SW 1271 (cell line): ENCODE measurements at regions not wholly inside any gene's neighbourhood (a gene's known extent, or its start where the extent isn't known, plus 50 kb on each side); places are given as distances from the start of the nearest gene placed in this dataset.

Experiments used
- DNase-seq, 2 experiments: peaks; one replicate each; lab custom pipeline; 2025; lab: John Stamatoyannopoulos, UW

- DNase-seq: no peak
Observed at GRCh38 chr2:58560531-58560930, 319.4 kb upstream of the FANCL start.

GRCh38 chr2:58558881-58559280 lies 317.8 kb upstream of the FANCL start:
- DNase-seq: no peak

- no peak for DNase-seq
Observed at GRCh38 chr2:58557176-58557575, 316.1 kb upstream of the FANCL start.

GRCh38 chr2:58553937-58554336 lies 312.8 kb upstream of the FANCL start:
- no peak for DNase-seq

- DNase-seq: no peak
Observed at GRCh38 chr2:58553522-58553921, 312.4 kb upstream of the FANCL start.

GRCh38 chr2:58545300-58546280 lies 304.5 kb upstream of the FANCL start:
- no peak for DNase-seq

- DNase-seq: no peak
Observed at GRCh38 chr2:58543442-58543841, 302.3 kb upstream of the FANCL start.

- DNase-seq: no peak
Observed at GRCh38 chr2:58541511-58541910, 300.4 kb upstream of the FANCL start.

GRCh38 chr2:58540681-58541080 lies 299.6 kb upstream of the FANCL start:
- DNase-seq: no peak

- no peak for DNase-seq
Observed at GRCh38 chr2:58539973-58540372, 298.8 kb upstream of the FANCL start.

GRCh38 chr2:58535990-58536389 lies 294.9 kb upstream of the FANCL start:
- DNase-seq: no peak

GRCh38 chr2:58535182-58535581 lies 294.1 kb upstream of the FANCL start:
- no peak for DNase-seq

- no peak for DNase-seq
Observed at GRCh38 chr2:58533376-58533775, 292.3 kb upstream of the FANCL start.

- DNase-seq: no peak
Observed at GRCh38 chr2:58532641-58533040, 291.5 kb upstream of the FANCL start.

- DNase-seq: no peak
Observed at GRCh38 chr2:58527647-58528046, 286.5 kb upstream of the FANCL start.

- DNase-seq: no peak
Observed at GRCh38 chr2:58521803-58522554, 280.9 kb upstream of the FANCL start.

- no peak for DNase-seq
Observed at GRCh38 chr2:58520903-58521302, 279.8 kb upstream of the FANCL start.

GRCh38 chr2:58517881-58518280 lies 276.8 kb upstream of the FANCL start:
- no peak for DNase-seq

- no peak for DNase-seq
Observed at GRCh38 chr2:58516695-58517094, 275.6 kb upstream of the FANCL start.

- DNase-seq: no peak
Observed at GRCh38 chr2:58515827-58516573, 274.9 kb upstream of the FANCL start.

- DNase-seq: no peak
Observed at GRCh38 chr2:58514252-58514651, 273.1 kb upstream of the FANCL start.

GRCh38 chr2:58512878-58513277 lies 271.8 kb upstream of the FANCL start:
- DNase-seq: no peak
